IMR-90 (cell line): ENCODE measurements at regions not wholly inside any gene's neighbourhood (a gene's known extent, or its start where the extent isn't known, plus 50 kb on each side); places are given as distances from the start of the nearest gene placed in this dataset.

Source experiments
- ATAC-seq: fragments of 200-7000 bp; cut with Tn5 transposase; 2 replicates; pipeline ENCODE4 v1.9.1; 2020; ENCODE audit warnings: low read depth, mild to moderate bottlenecking, moderate library complexity
- BruUV-seq: library from RNA; stranded (reverse); fragments of 400-500 nt; replicated peaks from 2 replicates; lab custom pipeline; 2021; lab: Mats Ljungman, UMichigan
- CTCF ChIA-PET: fragments of 300-600 bp; formaldehyde crosslinking; extraction: SDS; loops from one replicate; lab custom pipeline; 2021; ENCODE audit warnings: antibody characterized with exemption; lab: Yijun Ruan, JAX
- POLR2A ChIA-PET: fragments of 300-600 bp; sonication (Branson Sonifier 250); formaldehyde crosslinking; loops from one replicate; lab custom pipeline; 2022; ENCODE audit warnings: antibody characterized with exemption; ENCODE audit not compliant: unreplicated experiment; lab: Charles Lee
- DNase-seq: peaks from one replicate; pipeline ENCODE4 v3.0.0; 2013
- H2AFZ ChIP-seq: replicated peaks from 2 replicates; pipeline ENCODE3; 2013; ENCODE audit warnings: low read length, mild to moderate bottlenecking; ENCODE audit not compliant: poor library complexity
- H2AK5ac ChIP-seq: 2 replicates; pipeline ENCODE4 v1.6.1; 2013; ENCODE audit warnings: low read depth, low read length, inconsistent platforms
- H2AK9ac ChIP-seq: replicated peaks from 2 replicates; pipeline ENCODE3; 2013; ENCODE audit warnings: mild to moderate bottlenecking, low read depth, low read length, moderate library complexity; ENCODE audit not compliant: poor library complexity
- H2BK120ac ChIP-seq: 2 replicates; pipeline ENCODE4 v1.6.1; 2013; ENCODE audit warnings: low read depth, low read length, inconsistent platforms
- H2BK15ac ChIP-seq: 3 replicates; pipeline ENCODE4 v1.6.1; 2013; ENCODE audit warnings: low read depth, low read length, inconsistent platforms
- H2BK20ac ChIP-seq: 2 replicates; pipeline ENCODE4 v1.6.1; 2013; ENCODE audit warnings: low read depth, mild to moderate bottlenecking, inconsistent platforms, low read length, moderate library complexity
- H2BK5ac ChIP-seq: 2 replicates; pipeline ENCODE4 v1.6.1; 2013; ENCODE audit warnings: mild to moderate bottlenecking, low read depth, low read length, inconsistent platforms; ENCODE audit not compliant: poor library complexity, severe bottlenecking
- H3K14ac ChIP-seq: replicated peaks from 2 replicates; pipeline ENCODE4 v1.6.1; 2013; ENCODE audit warnings: low read depth, low read length, inconsistent platforms
- H3K18ac ChIP-seq: 2 replicates; pipeline ENCODE4 v1.6.1; 2013; ENCODE audit warnings: low read depth, low read length, control low read depth
- H3K23ac ChIP-seq: 2 replicates; pipeline ENCODE4 v1.6.1; 2013; ENCODE audit warnings: low read depth, low read length, inconsistent platforms
- H3K27ac ChIP-seq: 2 replicates; pipeline ENCODE4 v1.5.1; 2013; ENCODE audit warnings: mild to moderate bottlenecking, control low read depth, low read length; ENCODE audit not compliant: insufficient read depth
- H3K27me3 ChIP-seq: 2 replicates; pipeline ENCODE4 v1.6.1; 2013; ENCODE audit warnings: low read length; ENCODE audit not compliant: control insufficient read depth, insufficient read depth
- H3K36me3 ChIP-seq: 2 replicates; pipeline ENCODE4 v1.6.1; 2013; ENCODE audit warnings: low read length, mixed read lengths; ENCODE audit not compliant: control insufficient read depth, insufficient read depth
- H3K4ac ChIP-seq: 2 replicates; pipeline ENCODE4 v1.6.1; 2013; ENCODE audit warnings: low read depth, low read length, inconsistent platforms
- H3K4me1 ChIP-seq: 2 replicates; pipeline ENCODE4 v1.6.1; 2013; ENCODE audit warnings: low read length, mixed read lengths; ENCODE audit not compliant: control insufficient read depth, insufficient read depth
- H3K4me2 ChIP-seq: 2 replicates; pipeline ENCODE4 v1.6.1; 2013; ENCODE audit warnings: low read depth, mild to moderate bottlenecking, control low read depth, low read length, moderate library complexity
- H3K4me3 ChIP-seq: 2 replicates; pipeline ENCODE4 v1.5.1; 2013; ENCODE audit warnings: low read depth, mild to moderate bottlenecking, control low read depth, low read length, moderate library complexity; ENCODE audit not compliant: insufficient read depth
- H3K56ac ChIP-seq: 2 replicates; pipeline ENCODE4 v1.6.1; 2013; ENCODE audit warnings: low read length, inconsistent platforms; ENCODE audit not compliant: insufficient read depth; ENCODE audit errors: extremely low read depth
- H3K79me1 ChIP-seq, 2 experiments: 2 replicates each; pipeline ENCODE4 v1.6.1; 2013; ENCODE audit warnings: low read length in 2 of 2, inconsistent platforms in 1 of 2, low read depth in 1 of 2
- H3K9ac ChIP-seq: 2 replicates; pipeline ENCODE4 v1.6.1; 2013; ENCODE audit warnings: low read depth, low read length, control low read depth
- H3K9me1 ChIP-seq: 2 replicates; pipeline ENCODE4 v1.6.1; 2013; ENCODE audit warnings: low read length, inconsistent platforms; ENCODE audit not compliant: insufficient read depth
- H3K9me3 ChIP-seq: 2 replicates; pipeline ENCODE4 v1.6.1; 2013; ENCODE audit warnings: low read length; ENCODE audit not compliant: control insufficient read depth, insufficient read depth
- H4K20me1 ChIP-seq: 2 replicates; pipeline ENCODE4 v1.6.1; 2013; ENCODE audit warnings: low read length, inconsistent platforms; ENCODE audit not compliant: insufficient read depth
- H4K5ac ChIP-seq: 2 replicates; pipeline ENCODE4 v1.6.1; 2013; ENCODE audit warnings: mild to moderate bottlenecking, low read depth, low read length, control low read depth
- H4K8ac ChIP-seq, 2 experiments: 2 replicates each; pipeline ENCODE4 v1.6.1; 2013; ENCODE audit warnings: low read depth in 2 of 2, low read length in 2 of 2, control low read depth in 1 of 2, inconsistent platforms in 1 of 2
- H4K91ac ChIP-seq: 2 replicates; pipeline ENCODE4 v1.6.1; 2013; ENCODE audit warnings: low read depth, low read length, inconsistent platforms; ENCODE audit not compliant: insufficient read depth
- MAZ ChIP-seq: IDR thresholded peaks from 2 replicates; pipeline ENCODE4 v1.6.1; 2012; ENCODE audit warnings: low read depth, mild to moderate bottlenecking, low read length, improper control_type of control experiment, moderate library complexity, borderline replicate concordance
- POLR2A ChIP-seq: IDR thresholded peaks from 2 replicates; pipeline ENCODE4 v1.6.1; 2012; ENCODE audit warnings: mild to moderate bottlenecking, low read depth, low read length
- RAD21 ChIP-seq: IDR thresholded peaks from 2 replicates; pipeline ENCODE4 v1.6.1; 2012; ENCODE audit warnings: low read length, improper control_type of control experiment
- RCOR1 ChIP-seq: IDR thresholded peaks from 2 replicates; pipeline ENCODE4 v1.6.1; 2012; ENCODE audit warnings: mild to moderate bottlenecking, low read length, improper control_type of control experiment; ENCODE audit not compliant: insufficient replicate concordance
- RFX5 ChIP-seq: IDR thresholded peaks from 2 replicates; pipeline ENCODE4 v1.8.0; 2012; ENCODE audit warnings: low read depth, mild to moderate bottlenecking, low read length, moderate library complexity
- WGBS, 2 experiments: methylation state at CpG; one replicate each; pipeline versions ENCODE4 v1.1.5 to v1.1.7; 2013; ENCODE audit warnings: missing lambda C conversion rate in 2 of 2; ENCODE audit not compliant: insufficient read length in 1 of 2; ENCODE audit errors: extremely low coverage in 2 of 2; 5-methylcytosine and 5-hydroxymethylcytosine counted together
- dilution Hi-C: fragments of 300-500 bp; cut with HindIII; formaldehyde crosslinking; loops from one replicate; pipeline ENCODE4 v1.14.3; 2018; ENCODE audit warnings: low sequenced_read_pairs; ENCODE audit not compliant: unreplicated experiment
- in situ Hi-C: fragments of 300-500 bp; cut with MboI; formaldehyde crosslinking; loops from 3 replicates; pipeline ENCODE4 v1.14.3; 2019; ENCODE audit warnings: low sequenced_read_pairs, inconsistent platforms, mixed read lengths
- intact Hi-C: fragments of 100-400 bp; cut with micrococcal nuclease; formaldehyde crosslinking; loops from 2 replicates; pipeline ENCODE4 v1.10.0; 2022

DNA sequence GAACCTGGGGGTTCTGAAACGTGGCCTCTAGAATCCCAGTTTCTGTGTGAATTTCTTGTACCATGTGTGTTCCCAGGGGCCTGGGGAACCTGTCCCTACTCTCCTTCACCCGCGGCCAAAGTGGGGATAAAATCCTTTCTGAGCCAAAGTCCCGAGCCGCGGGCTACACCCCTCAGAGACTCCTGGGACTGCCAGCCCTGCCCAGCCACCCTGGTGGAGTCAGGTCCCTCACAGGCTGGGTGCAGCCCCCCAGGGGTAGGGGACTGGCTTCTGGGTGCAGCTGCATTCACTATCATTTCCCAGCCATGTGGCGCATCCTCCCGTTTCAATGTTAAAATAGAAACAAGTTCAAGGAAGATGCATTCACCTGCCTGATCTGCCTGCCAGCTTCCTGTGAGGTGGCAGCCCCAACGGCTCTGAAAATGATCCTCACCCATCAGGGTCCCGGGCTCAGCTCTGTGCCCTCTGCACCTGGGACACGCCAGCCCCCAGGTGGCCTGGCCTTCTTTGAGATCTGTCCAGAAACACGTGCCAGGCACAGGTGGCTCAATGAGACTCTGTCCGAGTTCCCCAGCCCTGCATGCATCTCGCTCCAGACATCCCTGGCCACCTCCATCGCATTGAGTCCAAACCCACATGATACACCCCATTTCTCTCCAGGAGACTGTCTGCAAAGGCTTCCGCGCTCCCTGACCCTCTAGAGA is 338.8 kb downstream of the CTTN start:
- Histone ChIP-seq H3K23ac (no peak overlapping the region), H3K27ac (no peak overlapping the region), H3K14ac (no peak overlapping the region), H2BK5ac (no peak overlapping the region), H3K27me3 (peaks cover 4% of the 10 kb centered on the region; the same call in 1 of the 2 replicates), H3K18ac (no peak overlapping the region), H3K4me3 (no peak overlapping the region), H4K5ac (no peak overlapping the region), H2AK5ac (no peak overlapping the region), H3K36me3 (no peaks in the 10 kb centered on the region), H3K79me1 (no peaks in the 10 kb centered on the region), H2AFZ (no peak overlapping the region), H2BK120ac (no peak overlapping the region), H3K4me2 (no peak overlapping the region), H3K9ac (no peak overlapping the region), H4K20me1 (no peaks in the 10 kb centered on the region; the same call in 1 of the 2 replicates), H3K9me3 (no peaks in the 10 kb centered on the region; the same call in 1 of the 2 replicates), H4K8ac (no peak overlapping the region), H3K4me1 (no peaks in the 10 kb centered on the region), H2BK20ac (no peak overlapping the region), H3K4ac (no peak overlapping the region), H3K9me1 (no peaks in the 10 kb centered on the region), H2BK15ac (no peak overlapping the region), H2AK9ac (no peak overlapping the region), H4K91ac (no peak overlapping the region), H3K56ac (no peak overlapping the region)
- CTCF ChIA-PET: no interaction called here
- intact Hi-C loops: no loop called here
- no TSS peak for BruUV-seq
- DNase-seq: no peak
- POLR2A ChIA-PET: no interaction called here
- TF ChIP-seq POLR2A (no peak), RAD21 (no peak), RCOR1 (no peak), RFX5 (no peak), MAZ (no peak)
- WGBS, 2 experiments: 53% methylated on average over 7 of the region's 17 CpGs; no CpG with 5 or more reads in 1 of the 2 experiments
- in situ Hi-C loops: no loop called here
- no peak for ATAC-seq
- dilution Hi-C loops: no loop called here
